MV-4-11 (cell line): ENCODE measurements at regions not wholly inside any gene's neighbourhood (a gene's known extent, or its start where the extent isn't known, plus 50 kb on each side); places are given as distances from the start of the nearest gene placed in this dataset.

Source experiments
- DNase-seq: peaks from one replicate; lab custom pipeline; 2025; lab: John Stamatoyannopoulos, UW

DNA sequence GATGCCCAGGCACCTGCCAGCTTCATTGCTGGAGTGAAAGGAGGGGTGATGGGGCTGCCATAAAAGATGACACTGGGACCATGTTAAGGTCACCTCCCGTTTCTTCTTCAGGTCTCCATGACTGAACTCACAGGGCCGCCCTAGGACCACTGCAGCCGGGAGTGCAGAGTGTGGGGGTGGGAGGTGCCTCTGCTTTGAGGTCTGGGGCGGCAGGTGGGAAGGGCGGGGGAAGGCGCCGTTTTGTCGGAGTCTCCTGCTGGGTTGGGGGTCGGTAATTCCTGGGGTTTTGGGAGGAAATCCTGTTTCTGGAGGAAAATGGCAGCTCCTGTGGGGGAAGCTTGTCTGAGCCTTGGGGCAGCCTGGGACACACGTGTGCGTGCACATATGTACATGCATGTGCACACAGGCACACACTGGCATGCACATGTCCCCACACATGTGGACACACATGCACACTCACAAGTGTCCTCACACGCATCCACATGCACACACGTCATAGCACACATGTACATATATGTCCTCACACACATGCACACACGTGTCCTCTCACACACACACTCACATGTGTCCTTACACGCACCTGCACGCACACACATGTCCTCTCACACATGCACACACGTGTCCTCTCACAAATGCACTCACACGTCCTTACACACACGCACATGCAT, 990.9 kb downstream of the BRD1 start:
- DNase-seq: no peak

DNA sequence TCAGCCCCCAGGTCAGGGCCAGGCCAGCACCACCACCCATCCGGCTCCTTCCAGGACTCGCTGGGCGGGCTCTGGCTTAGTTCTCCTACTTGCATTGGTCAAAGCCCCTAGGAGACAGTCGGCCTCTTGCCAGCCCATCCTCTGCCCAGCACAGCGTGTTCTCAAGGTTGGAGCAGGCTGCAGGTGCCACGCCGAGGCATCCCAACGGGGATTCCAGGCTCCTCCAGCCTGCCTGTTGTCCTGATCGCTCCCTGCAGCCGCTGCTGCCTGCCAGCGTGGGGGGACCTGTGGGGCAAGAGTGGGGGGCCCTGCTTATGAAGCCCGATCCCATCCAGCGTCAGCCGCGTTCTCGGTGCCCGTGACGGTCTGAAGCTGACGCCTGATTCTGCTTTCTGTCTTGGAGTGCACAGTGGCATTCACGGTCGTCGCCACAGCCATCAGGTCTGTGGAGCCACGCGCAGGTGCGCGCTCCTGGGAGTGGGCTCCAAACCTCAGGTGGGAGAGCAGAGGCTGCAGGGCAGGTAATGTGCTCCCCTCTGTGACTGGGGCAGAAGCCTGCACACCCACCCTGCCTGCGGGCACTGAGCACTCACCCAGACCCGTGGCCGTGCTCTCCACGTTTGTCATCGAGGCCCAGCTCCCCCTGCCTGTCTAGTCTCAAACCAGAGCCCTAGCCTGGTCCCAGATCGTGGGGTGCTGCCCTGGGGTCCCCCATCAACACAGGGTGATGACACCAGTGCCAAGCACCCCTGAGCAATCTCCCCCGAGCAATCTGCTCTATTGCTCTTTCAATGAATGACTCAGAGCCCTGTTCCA, 991.6 kb downstream of the BRD1 start:
- DNase-seq: no peak

DNA sequence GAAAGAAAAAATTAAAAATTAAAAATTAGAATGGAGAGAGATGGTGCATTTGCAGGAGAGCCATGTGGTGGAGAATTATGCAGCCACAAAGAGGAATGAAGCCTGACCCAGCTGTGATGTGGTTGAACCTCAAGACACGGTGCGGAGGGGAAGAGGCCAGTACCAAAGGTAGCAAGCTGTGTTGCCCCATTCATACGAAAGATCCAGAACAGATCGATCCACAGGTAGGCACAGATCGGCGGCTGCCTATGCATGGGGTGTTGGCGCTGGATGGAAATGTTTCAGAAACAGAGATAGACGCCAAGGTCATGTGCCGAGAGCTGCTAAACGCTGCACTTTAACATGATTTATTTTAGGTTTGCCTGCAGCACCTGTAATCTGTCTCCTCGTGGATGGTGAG, 992.3 kb downstream of the BRD1 start:
- DNase-seq: no peak

DNA sequence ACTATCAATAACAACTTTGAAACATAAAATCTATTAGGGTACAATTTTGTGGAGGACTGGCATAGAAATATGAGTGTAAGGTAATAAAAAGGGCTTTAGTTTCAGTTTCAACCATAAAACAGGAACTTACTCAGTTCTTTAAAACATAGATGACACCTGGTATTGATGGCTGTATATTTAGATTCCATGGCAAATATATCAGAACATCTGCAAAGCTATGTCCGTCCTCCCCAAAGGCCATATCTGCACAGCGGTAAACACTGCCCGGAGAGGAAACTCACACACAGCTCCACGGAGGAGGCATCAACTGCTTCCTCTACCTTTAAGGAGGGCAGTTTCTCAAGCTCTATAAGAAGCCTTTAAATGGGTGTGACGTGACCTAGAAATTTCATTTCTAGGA, 993.3 kb downstream of the BRD1 start:
- DNase-seq: no peak

DNA sequence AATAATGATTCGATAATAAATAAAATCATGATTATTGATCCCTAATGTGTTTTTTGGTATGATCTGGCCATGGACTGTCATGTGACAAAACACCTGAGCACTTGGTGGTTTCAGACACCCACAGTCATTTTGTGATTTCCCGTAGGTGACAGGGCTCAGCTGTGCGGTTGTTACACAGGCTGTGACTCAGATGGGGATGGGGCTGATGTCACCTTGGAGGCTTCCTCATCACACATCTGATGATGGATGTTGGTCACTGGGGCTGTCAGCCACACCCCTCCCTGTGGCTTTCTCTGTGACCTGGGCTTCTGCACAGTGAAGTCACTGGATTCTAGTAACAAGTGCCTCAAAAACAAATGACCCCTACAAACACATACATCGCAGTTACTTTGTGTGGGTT, 995.1 kb downstream of the BRD1 start:
- DNase-seq: peak; percentile 69

DNA sequence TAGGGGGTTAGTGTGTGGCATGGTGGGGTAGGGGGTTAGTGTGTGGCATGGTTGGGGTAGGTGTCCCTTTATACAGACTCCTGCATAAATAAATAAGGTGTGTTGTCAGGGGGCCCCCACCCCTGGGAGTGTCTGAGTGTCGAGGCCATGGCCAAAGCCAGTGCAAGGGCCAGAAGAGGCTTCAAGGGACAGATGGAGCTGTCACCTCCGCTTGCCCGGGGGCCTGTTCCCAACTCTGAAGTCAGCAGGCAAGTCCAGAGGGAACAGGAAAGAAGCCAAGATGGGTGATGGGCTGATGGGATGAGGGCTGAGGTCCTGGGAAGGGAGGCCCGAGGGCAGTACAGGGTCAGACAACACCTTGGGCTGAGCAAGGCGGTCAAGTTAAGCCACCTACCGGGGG, 997.8 kb downstream of the BRD1 start:
- DNase-seq: no peak

DNA sequence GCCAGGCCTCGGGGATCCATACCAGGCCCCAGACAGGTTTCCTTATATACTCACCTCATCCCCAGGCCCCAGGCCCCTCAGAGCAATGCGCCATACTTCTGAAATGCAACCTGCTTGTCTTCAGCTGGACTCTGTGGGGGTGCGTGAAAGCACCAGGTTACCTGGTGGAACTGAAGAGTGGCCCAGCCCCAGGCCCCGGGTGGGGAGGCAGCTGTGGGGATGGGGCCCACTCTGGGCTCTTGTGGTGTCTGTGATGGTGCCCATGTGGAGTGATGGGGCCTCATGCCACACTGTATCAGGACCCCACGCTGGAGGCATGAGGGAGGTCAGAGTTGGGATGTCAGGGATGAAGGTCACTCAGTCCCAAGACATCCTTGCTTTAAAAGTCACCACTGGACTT, 999.0 kb downstream of the BRD1 start:
- no peak for DNase-seq

DNA sequence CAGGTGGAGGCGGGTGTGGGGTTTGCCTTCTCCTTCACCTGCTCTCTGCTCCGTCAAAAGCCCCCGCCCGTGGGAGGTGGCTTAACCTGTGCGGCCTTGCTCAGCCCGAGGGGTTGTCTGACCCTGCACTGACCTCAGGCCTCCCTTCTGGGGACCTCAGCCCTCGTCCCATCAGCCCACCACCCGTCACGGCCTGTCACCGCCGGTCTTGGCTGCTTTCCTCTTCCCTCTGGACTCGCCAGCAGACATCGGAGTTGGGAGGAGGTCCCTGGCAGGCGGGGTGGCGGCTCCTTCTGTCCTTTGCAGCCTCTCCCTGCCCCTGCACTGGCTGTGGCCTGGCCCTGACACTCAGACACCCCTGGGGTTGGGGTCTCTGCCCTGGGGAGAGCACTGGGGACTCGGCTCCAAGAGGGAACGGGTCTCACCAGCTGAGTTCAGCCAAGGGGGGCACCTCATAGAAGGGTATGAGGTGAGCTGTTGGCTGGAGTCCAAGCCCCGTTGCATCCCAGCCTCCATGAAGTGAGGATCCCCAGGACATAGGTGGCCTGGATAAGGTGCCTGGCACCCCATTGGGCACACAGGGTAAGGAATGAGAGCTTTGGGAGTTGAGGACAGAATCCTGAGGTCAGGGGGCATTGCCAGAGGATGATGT, 999.6 kb downstream of the BRD1 start:
- DNase-seq: no peak

DNA sequence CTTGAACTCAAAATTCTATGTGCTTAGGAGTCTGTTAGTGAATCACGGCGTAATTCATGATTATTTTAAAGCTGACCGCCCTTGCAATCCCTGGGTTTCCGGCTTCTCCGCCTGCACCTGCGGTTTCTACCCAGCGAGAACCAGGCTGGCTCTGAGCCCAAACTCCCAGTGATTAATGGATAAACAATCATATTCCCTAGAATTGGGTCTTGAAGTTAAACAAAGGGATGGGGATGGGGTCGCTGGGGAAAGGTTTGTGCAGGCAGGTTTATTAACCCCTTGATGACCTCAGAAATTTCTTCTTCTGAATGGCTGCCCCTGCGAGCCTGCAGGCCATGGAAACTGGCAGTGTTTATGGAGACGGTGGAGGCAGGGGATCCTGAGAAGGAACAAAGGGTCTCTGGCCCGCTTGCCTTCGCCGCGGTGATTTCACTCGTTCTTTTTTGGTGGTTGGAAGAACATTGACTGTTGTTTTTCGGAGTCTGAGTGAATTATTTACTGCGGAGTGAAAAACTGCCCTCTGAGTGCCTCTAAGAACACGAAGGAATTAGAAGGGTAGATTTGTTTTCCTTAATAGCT, 1000.3 kb downstream of the BRD1 start:
- no peak for DNase-seq

DNA sequence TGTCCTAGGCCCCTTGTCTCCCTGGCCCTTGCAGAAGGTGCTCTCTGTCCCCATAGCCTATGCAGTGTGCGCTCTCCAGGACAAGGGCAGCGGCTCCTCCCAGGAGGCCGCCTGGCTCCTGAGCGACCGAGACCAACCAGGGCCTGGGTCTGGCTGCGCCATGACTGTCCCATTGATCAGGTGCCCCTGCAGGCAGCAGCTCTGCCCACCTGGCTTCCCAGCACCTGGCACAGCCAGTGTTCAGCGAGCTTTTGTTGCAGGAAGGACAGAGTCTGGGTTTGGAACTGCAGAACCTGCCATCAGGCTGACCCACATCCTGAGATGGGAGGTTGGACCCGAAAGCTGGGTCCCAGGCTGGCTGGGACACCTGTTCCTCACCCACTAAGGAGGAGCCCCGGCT, 1001.1 kb downstream of the BRD1 start:
- no peak for DNase-seq

DNA sequence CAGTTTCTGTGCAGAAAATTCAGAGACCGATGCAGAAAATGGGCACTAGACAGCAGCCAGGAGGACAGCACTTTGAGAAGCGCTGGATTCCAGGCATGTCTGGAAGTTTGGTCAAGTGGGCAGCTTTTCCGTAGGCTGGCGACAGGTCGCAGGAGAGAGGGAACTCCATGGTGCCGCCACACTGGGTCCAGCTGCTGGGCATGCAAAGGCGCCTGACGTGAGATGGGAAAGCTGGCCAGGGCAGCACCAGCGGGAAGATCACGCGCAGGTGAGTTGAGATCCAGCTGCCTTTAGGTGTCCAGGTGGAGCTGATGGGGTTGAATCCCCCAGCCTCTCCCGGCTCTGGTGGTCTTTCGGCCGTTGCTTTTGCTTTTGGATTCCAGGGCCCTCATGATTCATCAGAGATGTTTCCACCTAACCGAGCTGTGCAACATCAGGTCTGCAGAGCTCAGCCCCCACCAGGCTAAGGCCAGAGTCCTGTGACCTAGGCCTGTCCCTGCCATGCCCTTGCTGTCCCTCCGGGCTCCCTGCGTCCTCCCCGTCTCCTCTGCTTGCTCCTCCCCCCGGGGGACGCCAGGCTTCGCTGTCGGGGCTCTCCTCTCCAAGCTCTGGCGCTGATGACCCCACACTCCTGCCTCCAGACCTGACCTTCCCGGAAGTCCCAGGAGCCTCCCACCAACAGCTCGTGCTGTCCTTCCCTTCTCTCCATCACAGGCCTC, 1001.7 kb downstream of the BRD1 start:
- no peak for DNase-seq

DNA sequence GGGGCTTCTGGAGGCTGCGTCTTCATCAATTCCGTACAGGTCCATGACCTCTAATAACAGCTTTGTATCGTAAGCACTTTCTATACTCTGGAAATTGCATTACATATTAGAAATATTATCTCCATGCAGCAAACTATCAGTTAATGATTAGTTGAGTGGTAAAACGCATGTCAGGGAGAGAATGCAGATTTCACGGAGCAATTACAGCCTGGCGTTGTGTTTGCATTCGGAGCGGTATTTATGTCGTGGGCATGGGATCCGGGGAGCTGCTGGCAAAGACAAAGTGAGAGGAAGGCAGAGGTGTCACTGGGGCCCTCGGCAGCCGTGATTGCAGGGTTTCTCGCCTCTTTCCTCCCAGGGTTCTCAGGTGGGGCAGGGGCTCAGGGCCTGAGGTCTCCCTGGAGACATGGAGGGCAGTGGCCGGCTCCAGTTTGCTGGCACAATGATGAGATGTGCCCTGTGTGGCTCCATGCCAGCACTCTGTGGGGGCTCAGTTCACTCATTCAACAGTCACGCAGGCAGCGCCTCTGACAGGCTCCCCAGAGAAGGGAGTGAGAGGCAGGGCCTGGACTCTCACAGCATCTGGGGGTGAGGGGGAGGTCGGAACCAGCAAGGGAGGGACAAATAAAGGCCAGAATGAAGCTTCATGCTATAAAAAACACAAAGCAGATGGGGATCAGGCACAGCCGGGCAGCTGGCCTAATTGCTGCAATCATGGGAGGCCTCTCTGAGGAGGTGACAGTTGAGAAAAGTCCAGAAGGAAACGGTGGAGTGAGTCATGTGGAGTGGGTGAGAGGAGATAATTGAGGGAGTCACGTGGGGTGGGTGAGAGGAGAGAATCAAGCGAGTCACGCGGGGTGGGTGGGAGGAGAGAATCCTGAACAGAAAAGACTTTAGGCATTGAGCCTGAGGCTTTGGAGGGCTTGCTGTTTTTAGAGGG, 1002.7 kb downstream of the BRD1 start:
- peak; percentile 63 for DNase-seq

DNA sequence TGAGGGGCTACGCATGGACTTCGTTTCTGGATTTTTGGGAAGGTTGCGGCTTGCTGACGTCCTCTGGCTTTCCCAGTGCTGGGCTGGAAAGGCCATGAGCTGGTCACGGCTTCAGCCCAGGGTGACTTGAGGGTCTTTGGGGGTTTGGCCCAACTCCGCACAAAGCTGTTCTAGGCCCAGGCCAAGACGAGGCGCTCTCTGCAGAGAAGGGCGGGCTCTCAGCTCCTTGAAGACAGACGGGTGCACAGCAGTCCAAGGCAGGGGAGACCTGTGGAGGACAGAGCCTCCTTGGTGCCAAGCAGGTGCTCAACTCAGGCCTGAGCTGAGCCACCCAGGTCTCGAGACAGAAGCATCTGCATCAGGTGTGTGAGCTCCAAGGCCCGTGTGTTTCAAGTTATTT, 1003.7 kb downstream of the BRD1 start:
- DNase-seq: no peak

DNA sequence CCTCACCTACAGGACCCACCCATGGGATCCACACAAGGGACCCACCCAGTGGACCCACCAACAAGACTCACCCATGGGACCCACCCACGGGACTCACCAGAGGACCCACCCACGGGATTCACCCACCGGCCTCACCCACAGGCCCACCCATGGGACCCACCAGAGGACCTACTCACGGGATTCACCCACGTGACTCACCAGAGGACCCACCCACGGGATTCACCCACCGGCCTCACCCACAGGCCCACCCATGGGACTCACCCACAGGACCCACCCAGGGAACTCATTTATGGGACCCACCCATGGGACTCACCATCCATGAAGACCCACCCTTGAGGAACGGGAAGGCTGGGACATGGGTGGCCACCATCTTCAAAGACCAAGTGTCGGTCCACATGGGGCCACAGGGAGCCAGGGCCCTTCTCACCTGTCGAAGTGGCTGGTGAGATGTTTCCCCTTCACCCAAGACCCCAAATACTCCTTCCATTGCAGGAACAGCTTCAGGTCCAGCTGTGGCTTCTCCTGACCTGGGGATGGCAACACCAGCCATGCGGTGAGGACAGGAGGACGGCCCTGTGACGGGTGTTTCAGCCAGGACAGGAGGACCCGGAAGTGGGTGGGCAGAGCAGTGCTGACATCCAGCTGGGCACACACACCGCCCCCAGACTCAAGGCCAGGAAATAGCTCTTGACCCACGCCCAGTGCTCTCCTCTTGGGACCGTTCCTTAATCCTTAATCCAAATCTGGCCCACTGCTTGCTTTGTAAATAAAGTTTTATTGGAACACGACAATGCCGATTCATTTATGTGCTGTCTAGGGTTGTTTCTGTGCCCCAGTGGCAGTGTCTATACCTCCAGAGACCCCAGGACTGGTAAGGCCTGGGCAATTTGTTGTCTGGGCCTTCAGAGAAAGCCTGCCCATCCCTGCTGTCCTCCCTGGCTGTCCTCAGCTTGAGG, 1005.1 kb downstream of the BRD1 start:
- no peak for DNase-seq

DNA sequence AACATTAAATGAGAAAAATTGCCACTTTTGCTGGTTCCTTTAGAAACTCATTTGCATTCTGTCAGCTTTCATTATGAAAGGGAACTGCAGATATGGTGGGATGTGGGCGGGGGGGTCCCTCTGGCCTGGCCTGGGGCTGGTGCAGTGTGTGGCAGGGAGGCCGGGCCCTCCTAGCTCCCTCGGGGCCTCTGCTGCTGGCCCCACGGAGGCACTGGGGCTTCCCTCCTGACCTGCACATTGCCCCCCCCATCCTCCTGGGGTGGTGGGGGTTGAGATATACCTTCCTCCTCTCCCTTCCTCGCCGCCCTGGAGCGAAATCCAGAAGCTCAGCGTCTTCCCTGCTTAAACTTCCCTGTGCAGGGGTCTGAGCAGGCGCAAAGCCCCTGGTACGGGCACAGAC, 1005.9 kb downstream of the BRD1 start:
- no peak for DNase-seq

DNA sequence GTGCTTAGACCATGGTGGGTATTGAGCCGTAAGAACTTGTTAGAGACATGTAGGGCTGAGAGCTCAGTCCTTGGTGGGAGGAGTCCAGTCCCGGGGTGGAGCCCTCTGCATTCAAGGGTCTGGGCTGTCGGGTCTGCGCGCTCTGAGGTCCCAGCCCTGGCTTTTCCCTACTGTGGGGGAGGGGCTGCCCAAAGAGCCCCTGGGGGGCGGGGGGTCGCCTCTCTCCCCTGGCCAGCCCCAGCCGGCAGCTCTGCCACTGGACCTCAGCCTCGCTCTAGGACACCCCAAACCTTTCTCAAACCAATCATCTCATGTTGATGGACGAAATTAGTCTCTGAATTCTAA, 1006.4 kb downstream of the BRD1 start:
- DNase-seq: no peak

DNA sequence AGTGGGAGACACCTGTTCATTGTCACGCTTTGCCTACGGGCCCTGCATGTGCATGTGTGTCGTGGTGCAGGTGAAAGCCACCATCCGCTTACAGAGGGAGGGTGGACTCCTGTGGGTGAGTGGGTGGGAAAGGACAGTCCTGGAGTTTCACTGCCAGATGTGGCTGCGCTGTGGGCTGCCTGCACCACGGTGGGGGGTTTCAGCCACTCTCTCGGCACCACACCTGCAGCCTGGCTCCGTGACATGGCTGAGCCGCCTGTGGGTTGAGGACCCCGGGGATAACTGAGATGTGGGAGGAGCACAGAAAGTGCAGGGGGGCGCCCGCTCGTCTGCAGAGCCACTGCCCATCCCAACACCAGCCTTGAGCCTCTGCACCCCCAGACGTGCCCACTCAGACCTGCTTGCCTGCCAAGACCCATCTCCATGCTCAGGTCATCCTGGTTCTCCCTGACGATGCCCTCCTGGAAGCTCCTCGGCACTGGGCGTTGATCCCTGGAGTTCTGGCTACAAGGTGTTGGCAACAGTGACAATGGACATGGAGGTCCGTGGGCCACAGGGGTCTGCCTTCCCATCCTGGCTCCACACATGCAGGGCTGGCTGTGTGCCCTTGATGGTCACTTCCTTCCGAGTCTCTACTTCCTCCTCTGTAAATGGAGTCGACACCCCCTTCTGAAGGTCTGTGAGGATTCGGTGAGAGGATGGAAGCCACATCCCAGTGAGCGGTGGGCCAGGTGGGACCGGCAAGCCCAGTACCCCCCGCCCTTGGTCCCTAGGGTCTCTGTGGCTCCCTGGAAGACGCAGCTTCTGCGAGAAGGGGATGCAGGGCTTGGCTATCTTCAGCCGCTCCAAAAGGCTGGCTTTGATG, 1007.0 kb downstream of the BRD1 start:
- no peak for DNase-seq

DNA sequence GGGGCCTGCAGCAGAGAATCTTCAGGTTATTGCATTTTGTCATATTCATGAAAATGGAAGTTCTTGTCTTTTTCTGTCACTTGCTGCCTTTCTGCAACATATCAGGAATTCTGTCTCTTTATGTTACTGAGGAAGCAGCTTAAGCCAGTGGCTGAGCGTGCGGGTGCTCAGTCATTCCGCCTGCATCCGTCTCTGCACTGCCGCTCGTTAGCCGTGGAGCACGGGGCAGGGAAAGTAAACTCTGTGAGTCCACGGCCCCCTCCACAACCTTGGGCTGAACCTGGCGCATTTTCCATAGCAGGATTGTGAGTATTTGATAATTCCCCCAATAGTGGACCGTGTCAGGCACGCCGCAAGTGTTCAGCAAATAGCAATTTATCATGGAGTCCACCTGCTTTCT, 1007.7 kb downstream of the BRD1 start:
- DNase-seq: no peak

DNA sequence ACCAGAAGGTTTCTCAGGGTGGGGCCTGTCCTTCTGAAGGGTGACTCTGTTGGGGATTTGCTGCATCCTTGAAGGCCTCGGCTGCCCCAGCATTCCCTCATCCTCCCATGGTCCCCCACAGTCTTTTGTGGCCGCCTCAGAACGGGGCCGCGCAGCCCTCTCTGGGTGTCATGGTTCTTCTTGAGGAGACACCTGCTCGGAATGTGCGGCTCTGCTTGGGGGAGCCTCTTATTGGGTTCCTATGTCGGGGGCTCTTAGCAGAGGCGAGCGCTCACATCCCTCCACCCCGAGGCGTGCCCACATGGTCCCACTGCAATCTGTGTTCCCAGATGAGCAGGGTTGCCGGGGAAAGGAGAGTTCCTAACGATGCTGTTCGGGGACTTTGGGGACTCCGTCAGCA, 1008.4 kb downstream of the BRD1 start:
- no peak for DNase-seq
